Adrenal gland (tissue), 5 donors: ENCODE measurements at regions not wholly inside any gene's neighbourhood (a gene's known extent, or its start where the extent isn't known, plus 50 kb on each side); places are given as distances from the start of the nearest gene placed in this dataset.

ENCODE experiments used
- CTCF ChIP-seq, 6 experiments: fragments of 450-650 bp in 4 of 6; fragments of 200-600 bp in 2 of 6; sonication (generic) in 1 of 6; IDR thresholded peaks; 1 replicate in 5 of 6; 2 replicates in 1 of 6; pipeline versions ENCODE4 v1.5.1 to v1.8.0; 2016 to 2021; ENCODE audit warnings: antibody characterized with exemption in 6 of 6, mild to moderate bottlenecking in 2 of 6, moderate library complexity in 1 of 6
- POLR2A ChIP-seq, 2 donors: fragments of 450-650 bp; IDR thresholded peaks; one replicate each; pipeline ENCODE4 v1.6.1; 2017; ENCODE audit warnings: antibody characterized with exemption in 2 of 2, mild to moderate bottlenecking in 2 of 2, moderate library complexity in 1 of 2
- donor health status: DM: no; HTN: no; CAD: no.

DNA sequence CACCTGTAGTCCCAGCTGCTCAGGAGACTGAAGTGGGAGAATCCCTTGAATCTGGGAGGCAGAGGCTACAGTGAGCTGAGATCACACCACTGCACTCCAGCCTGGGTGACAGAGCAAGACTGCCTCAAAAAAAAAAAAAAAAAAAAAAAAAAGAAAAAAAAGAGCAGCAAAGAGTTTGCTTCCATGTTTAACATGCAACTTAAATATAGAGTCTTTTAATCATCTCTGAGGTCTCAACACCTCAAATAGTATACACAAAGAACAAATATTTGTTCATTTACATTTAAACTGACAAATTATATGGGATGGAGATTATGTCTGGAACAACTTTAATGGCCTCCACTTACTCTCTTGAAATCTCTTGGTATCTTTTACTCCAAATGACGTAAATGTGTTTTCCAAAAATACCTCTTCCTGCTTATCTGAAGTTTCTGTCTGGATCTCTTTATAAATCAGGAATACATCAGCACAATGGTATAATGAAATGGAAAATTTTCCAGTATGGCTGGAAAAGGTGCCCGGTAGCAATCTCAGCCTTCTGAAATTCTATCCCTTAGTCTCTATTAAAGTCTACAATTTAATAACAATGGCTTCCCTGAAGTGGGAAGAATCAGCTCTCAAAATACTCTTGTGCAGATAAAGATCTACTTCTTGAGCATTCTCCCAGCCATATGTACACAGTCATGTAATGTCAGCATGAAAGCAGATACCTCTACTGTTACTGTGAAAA is 258.5 kb downstream of the OMA1 start:
- TF ChIP-seq CTCF (IDR thresholded peaks at IDR 0.05) (no peak), POLR2A (IDR thresholded peaks at IDR 0.05) (no peak)
